ENCODE measurements at regions not wholly inside any gene's neighbourhood (a gene's known extent, or its start where the extent isn't known, plus 50 kb on each side); places are given as distances from the start of the nearest gene placed in this dataset.
"Not testable (repeated sequence)": the region's sequence is repeated elsewhere in the genome, so short reads cannot be mapped to it uniquely, and the experiment has no call there.

DNA sequence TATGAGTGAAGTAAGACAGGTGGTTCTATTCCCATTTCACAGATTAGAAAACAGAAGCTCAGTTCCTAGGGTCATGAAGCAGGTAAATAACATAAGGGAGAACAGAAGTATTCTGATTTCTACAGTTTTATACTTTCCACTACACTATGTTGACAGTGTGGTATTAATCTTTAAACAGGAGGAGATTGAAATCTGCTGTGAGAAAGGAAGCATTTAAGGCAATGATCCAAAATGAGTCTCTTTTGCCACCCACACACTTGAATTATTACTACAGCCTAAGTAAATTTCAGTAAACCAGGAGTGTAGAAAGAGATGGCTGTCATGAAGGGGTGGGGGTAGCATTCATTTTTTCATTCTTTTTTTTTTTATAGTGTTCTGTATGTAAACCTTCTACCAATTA, 893.0 kb downstream of the C4orf33 start:
- no peak for FAIRE-seq
- DNase-seq (ENCODE audit: insufficient read length, low spot score), result no peak
- TF ChIP-seq SPI1 (IDR thresholded peaks at IDR 0.05; ENCODE audit: low read depth, low read length) (no peak), TAF1 (IDR thresholded peaks at IDR 0.05; ENCODE audit: low read depth, low read length) (no peak), POLR2A (IDR thresholded peaks at IDR 0.05; ENCODE audit: low read depth, low read length) (no peak), PAX5 (IDR thresholded peaks at IDR 0.05; ENCODE audit: insufficient read depth, low read length, severe bottlenecking) (no peak), POU2F2 (IDR thresholded peaks at IDR 0.05; ENCODE audit: low read depth, low read length) (no peak), POLR2AphosphoS5 (IDR thresholded peaks at IDR 0.05; ENCODE audit: low read depth, low read length) (no peak)

- DNase-seq (ENCODE audit: insufficient read length, low spot score), result no peak
- no peak for TF ChIP-seq POLR2A (IDR thresholded peaks at IDR 0.05; ENCODE audit: low read depth, low read length)
- TF ChIP-seq PAX5 (IDR thresholded peaks at IDR 0.05; ENCODE audit: insufficient read depth, low read length, severe bottlenecking), result no peak
- no peak for FAIRE-seq
Observed at GRCh38 chr4:129994715-129995114, 898.8 kb downstream of the C4orf33 start.

DNA sequence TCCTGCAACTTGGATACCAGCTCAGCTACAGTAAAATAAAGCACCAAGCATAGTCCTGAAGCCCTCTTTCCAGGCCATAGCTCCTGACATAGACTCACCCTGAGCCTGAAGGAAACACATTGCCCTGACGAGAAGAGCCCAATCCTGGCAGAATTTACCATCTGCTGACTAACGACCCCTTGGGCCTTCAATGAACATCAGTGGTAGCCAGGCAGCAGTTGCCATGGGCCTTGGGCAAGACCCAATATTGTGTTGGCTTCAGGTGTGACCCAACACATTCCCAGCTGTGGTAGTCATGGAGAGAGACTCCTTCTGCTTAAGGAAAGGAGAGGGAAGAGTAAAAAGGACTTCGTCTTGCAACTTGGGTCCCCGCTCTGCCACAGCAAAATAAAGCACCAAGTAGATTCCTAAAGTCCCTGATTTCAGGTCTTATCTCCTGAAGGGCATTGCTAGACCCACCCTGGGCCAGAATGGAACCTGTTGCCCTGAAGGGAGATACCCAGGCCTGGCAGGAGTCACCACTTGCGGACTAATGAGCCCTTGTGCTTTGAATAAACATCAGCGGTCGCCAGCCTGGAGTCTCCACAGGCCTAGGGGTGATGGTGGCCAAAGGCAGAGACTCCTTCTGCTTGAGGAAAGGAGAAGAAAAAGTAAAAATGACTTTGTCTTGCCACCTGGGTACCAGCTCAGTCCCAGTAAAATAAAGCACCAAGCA, 902.6 kb downstream of the C4orf33 start:
- no peak for FAIRE-seq
- DNase-seq (ENCODE audit: insufficient read length, low spot score), result no peak
- TF ChIP-seq PAX5 (IDR thresholded peaks at IDR 0.05; ENCODE audit: insufficient read depth, low read length, severe bottlenecking), result no peak

- TF ChIP-seq POLR2A (IDR thresholded peaks at IDR 0.05; ENCODE audit: low read depth, low read length), result no peak
- no peak for TF ChIP-seq POU2F2 (IDR thresholded peaks at IDR 0.05; ENCODE audit: low read depth, low read length)
- no peak for TF ChIP-seq TAF1 (IDR thresholded peaks at IDR 0.05; ENCODE audit: low read depth, low read length)
- DNase-seq (ENCODE audit: insufficient read length, low spot score) (no peak), FAIRE-seq (no peak)
Observed at GRCh38 chr4:129999156-129999555, 903.2 kb downstream of the C4orf33 start.

DNA sequence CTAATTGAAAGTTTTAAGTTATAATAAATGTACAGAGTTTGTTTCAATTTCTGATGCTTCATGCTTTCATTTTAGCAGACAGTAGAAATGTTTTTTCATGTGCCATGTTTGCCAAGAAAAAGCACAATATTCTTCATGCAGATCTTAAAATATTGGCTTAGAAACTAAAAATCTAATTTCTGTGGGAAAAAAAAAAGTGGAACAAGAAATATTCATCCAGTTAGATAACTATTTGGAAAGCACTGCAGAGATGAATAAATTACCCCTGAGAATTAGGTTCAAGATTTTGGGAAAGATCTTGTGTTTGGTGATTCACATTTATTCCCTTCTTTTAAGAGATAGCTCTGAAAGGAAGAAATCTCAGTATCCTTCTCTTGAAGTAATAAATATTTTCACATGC, 912.5 kb downstream of the C4orf33 start:
- FAIRE-seq, result no peak
- DNase-seq (ENCODE audit: insufficient read length, low spot score), result no peak
- TF ChIP-seq POLR2AphosphoS5 (IDR thresholded peaks at IDR 0.05; ENCODE audit: low read depth, low read length) (no peak), POLR2A (IDR thresholded peaks at IDR 0.05; ENCODE audit: low read depth, low read length) (no peak), PAX5 (IDR thresholded peaks at IDR 0.05; ENCODE audit: insufficient read depth, low read length, severe bottlenecking) (no peak), POU2F2 (IDR thresholded peaks at IDR 0.05; ENCODE audit: low read depth, low read length) (no peak), TAF1 (IDR thresholded peaks at IDR 0.05; ENCODE audit: low read depth, low read length) (no peak), SPI1 (IDR thresholded peaks at IDR 0.05; ENCODE audit: low read depth, low read length) (no peak)

- not testable (repeated sequence) for DNase-seq (ENCODE audit: insufficient read length, low spot score); FAIRE-seq
Observed at GRCh38 chr4:130012806-130013205, 916.9 kb downstream of the C4orf33 start.

- FAIRE-seq (no peak), DNase-seq (ENCODE audit: insufficient read length, low spot score) (no peak)
- TF ChIP-seq PAX5 (IDR thresholded peaks at IDR 0.05; ENCODE audit: insufficient read depth, low read length, severe bottlenecking) (no peak), POLR2AphosphoS5 (IDR thresholded peaks at IDR 0.05; ENCODE audit: low read depth, low read length) (no peak), SPI1 (IDR thresholded peaks at IDR 0.05; ENCODE audit: low read depth, low read length) (no peak), POU2F2 (IDR thresholded peaks at IDR 0.05; ENCODE audit: low read depth, low read length) (no peak), POLR2A (IDR thresholded peaks at IDR 0.05; ENCODE audit: low read depth, low read length) (no peak), TAF1 (IDR thresholded peaks at IDR 0.05; ENCODE audit: low read depth, low read length) (no peak)
Observed at GRCh38 chr4:130021706-130022105, 925.8 kb downstream of the C4orf33 start.

- no peak for DNase-seq (ENCODE audit: insufficient read length, low spot score)
- no peak for FAIRE-seq
Observed at GRCh38 chr4:130023088-130023487, 927.1 kb downstream of the C4orf33 start.

GRCh38 chr4:130025701-130026100, 929.7 kb downstream of the C4orf33 start:
- no peak for DNase-seq (ENCODE audit: insufficient read length, low spot score)
- no peak for FAIRE-seq
- no peak for TF ChIP-seq SPI1 (IDR thresholded peaks at IDR 0.05; ENCODE audit: low read depth, low read length)
- TF ChIP-seq TAF1 (IDR thresholded peaks at IDR 0.05; ENCODE audit: low read depth, low read length), result no peak
- no peak for TF ChIP-seq POLR2A (IDR thresholded peaks at IDR 0.05; ENCODE audit: low read depth, low read length)
- TF ChIP-seq POU2F2 (IDR thresholded peaks at IDR 0.05; ENCODE audit: low read depth, low read length), result no peak
- no peak for TF ChIP-seq PAX5 (IDR thresholded peaks at IDR 0.05; ENCODE audit: insufficient read depth, low read length, severe bottlenecking)
- TF ChIP-seq POLR2AphosphoS5 (IDR thresholded peaks at IDR 0.05; ENCODE audit: low read depth, low read length), result no peak

More at GRCh38 chr4:130023088-130023487, 927.1 kb downstream of the C4orf33 start:
- TF ChIP-seq POU2F2 (IDR thresholded peaks at IDR 0.05; ENCODE audit: low read depth, low read length), result no peak
- no peak for TF ChIP-seq POLR2AphosphoS5 (IDR thresholded peaks at IDR 0.05; ENCODE audit: low read depth, low read length)
- no peak for TF ChIP-seq POLR2A (IDR thresholded peaks at IDR 0.05; ENCODE audit: low read depth, low read length)
- no peak for TF ChIP-seq TAF1 (IDR thresholded peaks at IDR 0.05; ENCODE audit: low read depth, low read length)
- no peak for TF ChIP-seq SPI1 (IDR thresholded peaks at IDR 0.05; ENCODE audit: low read depth, low read length)
- TF ChIP-seq PAX5 (IDR thresholded peaks at IDR 0.05; ENCODE audit: insufficient read depth, low read length, severe bottlenecking), result no peak

DNA sequence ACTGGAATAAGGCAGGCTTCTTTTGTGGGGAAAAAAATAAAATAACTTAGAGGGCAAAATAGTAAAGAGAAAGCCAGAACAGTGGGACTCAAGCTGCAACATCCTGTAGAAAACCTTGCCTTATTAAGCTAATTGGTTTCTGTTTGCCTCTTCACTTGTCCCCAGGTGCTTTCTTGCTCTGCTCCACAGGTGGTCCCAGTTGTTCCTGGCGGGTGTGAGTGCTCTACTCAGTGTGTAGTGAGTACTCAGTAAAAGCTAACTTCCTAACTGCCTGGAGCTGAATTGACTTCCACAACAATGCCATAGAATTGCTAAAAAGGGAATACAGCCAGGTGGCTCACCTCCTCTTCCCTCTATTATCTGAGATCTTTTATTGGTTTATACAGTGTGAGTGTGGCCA, 930.2 kb downstream of the C4orf33 start:
- TF ChIP-seq SPI1 (IDR thresholded peaks at IDR 0.05; ENCODE audit: low read depth, low read length), result no peak
- no peak for TF ChIP-seq POLR2A (IDR thresholded peaks at IDR 0.05; ENCODE audit: low read depth, low read length)
- no peak for TF ChIP-seq TAF1 (IDR thresholded peaks at IDR 0.05; ENCODE audit: low read depth, low read length)
- TF ChIP-seq PAX5 (IDR thresholded peaks at IDR 0.05; ENCODE audit: insufficient read depth, low read length, severe bottlenecking), result no peak
- no peak for TF ChIP-seq POU2F2 (IDR thresholded peaks at IDR 0.05; ENCODE audit: low read depth, low read length)
- TF ChIP-seq POLR2AphosphoS5 (IDR thresholded peaks at IDR 0.05; ENCODE audit: low read depth, low read length), result no peak
- FAIRE-seq (no peak), DNase-seq (ENCODE audit: insufficient read length, low spot score) (no peak)

- TF ChIP-seq SPI1 (IDR thresholded peaks at IDR 0.05; ENCODE audit: low read depth, low read length) (no peak), PAX5 (IDR thresholded peaks at IDR 0.05; ENCODE audit: insufficient read depth, low read length, severe bottlenecking) (no peak), TAF1 (IDR thresholded peaks at IDR 0.05; ENCODE audit: low read depth, low read length) (no peak), POU2F2 (IDR thresholded peaks at IDR 0.05; ENCODE audit: low read depth, low read length) (no peak), POLR2AphosphoS5 (IDR thresholded peaks at IDR 0.05; ENCODE audit: low read depth, low read length) (no peak), POLR2A (IDR thresholded peaks at IDR 0.05; ENCODE audit: low read depth, low read length) (no peak)
- DNase-seq (ENCODE audit: insufficient read length, low spot score) (no peak), FAIRE-seq (no peak)
Observed at GRCh38 chr4:130027973-130028372, 932.0 kb downstream of the C4orf33 start.

All from GM12891 (cell line).